ENCODE measurements at regions not wholly inside any gene's neighbourhood (a gene's known extent, or its start where the extent isn't known, plus 50 kb on each side); places are given as distances from the start of the nearest gene placed in this dataset.

DNA sequence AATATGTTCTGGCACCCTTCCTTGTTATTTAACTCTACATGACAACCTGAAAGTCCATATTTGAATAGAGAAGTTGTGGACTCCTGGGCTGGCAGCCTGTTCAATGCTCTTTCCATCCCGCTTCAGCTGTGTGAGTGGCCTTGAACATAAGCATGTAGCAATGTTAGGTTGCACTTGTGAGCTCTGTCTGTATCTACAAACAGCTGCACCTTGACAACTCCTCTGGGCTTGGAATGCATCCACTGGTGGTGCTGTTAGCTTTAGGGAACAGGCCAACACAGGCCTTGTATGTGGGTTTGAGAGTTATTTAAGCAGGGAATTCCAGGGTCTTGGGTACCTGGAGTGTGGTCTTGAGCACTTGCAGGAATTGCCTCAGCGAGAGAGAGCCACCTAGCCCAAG, 141.2 kb downstream of the DTHD1 start:
- no peaks in the 10 kb centered on the region for H3K9me1 ChIP-seq (ENCODE audit: control insufficient read depth, insufficient read depth, low read length)
- no TSS peak for BruUV-seq (replicated peaks)
- H3K27me3 ChIP-seq (ENCODE audit: control insufficient read depth in 2 of 2, insufficient read depth in 2 of 2, low read length in 2 of 2) = no peaks in the 10 kb centered on the region
- H3K79me2 ChIP-seq (ENCODE audit: control insufficient read depth, insufficient read depth, low read length) = no peaks in the 10 kb centered on the region
- ChIA-PET CTCF (ENCODE audit: low intra/inter-chr PET ratio) (no interaction called here), POLR2A (no interaction called here)
- H3K4me2 ChIP-seq (ENCODE audit: insufficient read depth, low read length) = no peak overlapping the region
- no peak overlapping the region for H3K27ac ChIP-seq (ENCODE audit: extremely low read depth, low read depth, low read length)
- H3K9ac ChIP-seq (ENCODE audit: insufficient read depth in 1 of 2, low read depth in 2 of 2, low read length in 2 of 2) = no peak overlapping the region
- H4K20me1 ChIP-seq (replicated peaks; ENCODE audit: control insufficient read depth, insufficient read depth, low read length) = no peaks in the 10 kb centered on the region
- DNase-seq (ENCODE audit: extremely low read depth in 1 of 4, low spot score in 3 of 4) (no peak), ATAC-seq (no peak), FAIRE-seq (no peak)
- no peaks in the 10 kb centered on the region for H3K9me3 ChIP-seq (replicated peaks; ENCODE audit: control insufficient read depth, insufficient read depth, low read depth, low read length)
- intact Hi-C loops (cut with micrococcal nuclease) = no loop called here
- H3K4me1 ChIP-seq (replicated peaks in 1 of 2; ENCODE audit: control insufficient read depth in 2 of 2, insufficient read depth in 2 of 2, low read length in 2 of 2) = no peaks in the 10 kb centered on the region
- no peak overlapping the region for H3K4me3 ChIP-seq
- WGBS (ENCODE audit: insufficient coverage, low coverage, missing lambda C conversion rate) = 0% methylated on average over 2 of the region's 2 CpGs
- H3K36me3 ChIP-seq (ENCODE audit: control insufficient read depth, insufficient read depth, low read length) = no peaks in the 10 kb centered on the region
- TF ChIP-seq, protein P1, sequence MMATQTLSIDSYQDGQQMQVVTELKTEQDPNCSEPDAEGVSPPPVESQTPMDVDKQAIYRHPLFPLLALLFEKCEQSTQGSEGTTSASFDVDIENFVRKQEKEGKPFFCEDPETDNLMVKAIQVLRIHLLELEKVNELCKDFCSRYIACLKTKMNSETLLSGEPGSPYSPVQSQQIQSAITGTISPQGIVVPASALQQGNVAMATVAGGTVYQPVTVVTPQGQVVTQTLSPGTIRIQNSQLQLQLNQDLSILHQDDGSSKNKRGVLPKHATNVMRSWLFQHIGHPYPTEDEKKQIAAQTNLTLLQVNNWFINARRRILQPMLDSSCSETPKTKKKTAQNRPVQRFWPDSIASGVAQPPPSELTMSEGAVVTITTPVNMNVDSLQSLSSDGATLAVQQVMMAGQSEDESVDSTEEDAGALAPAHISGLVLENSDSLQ (IDR thresholded peaks at IDR 0.05) = no peak
- TF ChIP-seq ZNF224 (CRISPR knock-in tag; IDR thresholded peaks at IDR 0.05) (no peak), ZNF3 (CRISPR knock-in tag; IDR thresholded peaks at IDR 0.05) (no peak), ZNF551 (CRISPR knock-in tag; IDR thresholded peaks at IDR 0.05) (no peak), NCOR1 (IDR thresholded peaks at IDR 0.05) (no peak), IFI16 (CRISPR knock-in tag; IDR thresholded peaks at IDR 0.05) (no peak)
- TF ChIP-seq, protein P2, sequence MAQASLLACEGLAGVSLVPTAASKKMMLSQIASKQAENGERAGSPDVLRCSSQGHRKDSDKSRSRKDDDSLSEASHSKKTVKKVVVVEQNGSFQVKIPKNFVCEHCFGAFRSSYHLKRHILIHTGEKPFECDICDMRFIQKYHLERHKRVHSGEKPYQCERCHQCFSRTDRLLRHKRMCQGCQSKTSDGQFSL (CRISPR knock-in tag; IDR thresholded peaks at IDR 0.05) = no peak
- TF ChIP-seq, protein P2 (tag; IDR thresholded peaks at IDR 0.05) = no peak
- H2AFZ ChIP-seq (ENCODE audit: low read depth, low read length) = no peak overlapping the region
- in situ Hi-C loops (cut with MboI) = no loop called here
